ENCODE measurements at regions not wholly inside any gene's neighbourhood (a gene's known extent, or its start where the extent isn't known, plus 50 kb on each side); places are given as distances from the start of the nearest gene placed in this dataset.

GRCh38 chr9:82598241-82599039 is 464.5 kb downstream of the RASEF start:
- TF ChIP-seq CTCF (IDR thresholded peaks at IDR 0.05) (no peak), POLR2AphosphoS5 (IDR thresholded peaks at IDR 0.05) (no peak)
